GM10266 (cell line): ENCODE measurements at regions not wholly inside any gene's neighbourhood (a gene's known extent, or its start where the extent isn't known, plus 50 kb on each side); places are given as distances from the start of the nearest gene placed in this dataset.

Experiments
- DNase-seq: peaks from one replicate; pipeline ENCODE4 v3.0.0; 2012; ENCODE audit errors: extremely low spot score
- TF ChIP-seq, protein P1 (sequence below): IDR thresholded peaks from 2 replicates; pipeline ENCODE4 v1.5.1; 2012; ENCODE audit warnings: mild to moderate bottlenecking, low read depth; ENCODE audit not compliant: control insufficient read depth, insufficient read depth; ENCODE audit errors: missing control alignments

DNA sequence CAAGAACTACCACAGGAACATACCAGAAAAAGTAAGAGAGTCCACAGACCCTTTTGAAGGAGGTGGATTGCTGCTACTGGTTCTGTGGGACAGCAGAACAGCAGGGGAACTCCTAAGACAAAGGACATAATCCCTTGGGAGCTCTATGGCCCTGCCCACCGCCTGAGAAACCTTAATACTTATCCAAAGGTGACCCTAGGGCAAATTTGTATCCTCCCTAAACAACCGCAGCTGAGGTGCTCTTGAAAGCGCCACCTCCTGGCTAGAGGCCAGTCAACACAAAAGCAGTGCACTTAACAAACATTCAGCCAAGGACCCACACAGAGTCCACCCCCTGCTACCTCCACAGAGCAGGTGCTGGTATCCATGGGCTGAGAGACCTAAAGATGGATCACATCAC is 136.8 kb downstream of the ADAM29 start:
- TF ChIP-seq, protein P1, sequence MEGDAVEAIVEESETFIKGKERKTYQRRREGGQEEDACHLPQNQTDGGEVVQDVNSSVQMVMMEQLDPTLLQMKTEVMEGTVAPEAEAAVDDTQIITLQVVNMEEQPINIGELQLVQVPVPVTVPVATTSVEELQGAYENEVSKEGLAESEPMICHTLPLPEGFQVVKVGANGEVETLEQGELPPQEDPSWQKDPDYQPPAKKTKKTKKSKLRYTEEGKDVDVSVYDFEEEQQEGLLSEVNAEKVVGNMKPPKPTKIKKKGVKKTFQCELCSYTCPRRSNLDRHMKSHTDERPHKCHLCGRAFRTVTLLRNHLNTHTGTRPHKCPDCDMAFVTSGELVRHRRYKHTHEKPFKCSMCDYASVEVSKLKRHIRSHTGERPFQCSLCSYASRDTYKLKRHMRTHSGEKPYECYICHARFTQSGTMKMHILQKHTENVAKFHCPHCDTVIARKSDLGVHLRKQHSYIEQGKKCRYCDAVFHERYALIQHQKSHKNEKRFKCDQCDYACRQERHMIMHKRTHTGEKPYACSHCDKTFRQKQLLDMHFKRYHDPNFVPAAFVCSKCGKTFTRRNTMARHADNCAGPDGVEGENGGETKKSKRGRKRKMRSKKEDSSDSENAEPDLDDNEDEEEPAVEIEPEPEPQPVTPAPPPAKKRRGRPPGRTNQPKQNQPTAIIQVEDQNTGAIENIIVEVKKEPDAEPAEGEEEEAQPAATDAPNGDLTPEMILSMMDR = peak; percentile 30
- DNase-seq = no peak

DNA sequence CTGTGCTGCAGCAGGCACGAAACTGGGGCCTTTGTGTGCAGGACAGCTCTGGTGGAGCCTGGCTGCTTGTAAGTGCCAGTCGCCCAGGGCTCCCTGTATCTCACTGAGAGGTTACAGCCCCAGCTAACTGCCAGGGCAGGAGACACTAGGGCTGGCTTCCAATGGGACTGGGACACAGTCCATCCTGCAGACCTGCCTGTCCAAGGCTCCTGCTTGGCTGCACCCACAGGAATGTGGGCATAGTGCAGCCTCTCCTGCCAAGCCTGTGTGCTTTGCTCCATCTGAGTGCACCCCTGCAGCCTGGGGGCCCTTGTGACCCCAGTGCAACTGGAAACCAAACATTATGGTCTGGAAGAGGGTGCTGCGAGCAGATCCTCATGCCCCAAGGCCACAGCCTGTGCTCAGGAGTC is 144.0 kb downstream of the ADAM29 start:
- TF ChIP-seq, protein P1 = no peak
- DNase-seq = no peak

DNA sequence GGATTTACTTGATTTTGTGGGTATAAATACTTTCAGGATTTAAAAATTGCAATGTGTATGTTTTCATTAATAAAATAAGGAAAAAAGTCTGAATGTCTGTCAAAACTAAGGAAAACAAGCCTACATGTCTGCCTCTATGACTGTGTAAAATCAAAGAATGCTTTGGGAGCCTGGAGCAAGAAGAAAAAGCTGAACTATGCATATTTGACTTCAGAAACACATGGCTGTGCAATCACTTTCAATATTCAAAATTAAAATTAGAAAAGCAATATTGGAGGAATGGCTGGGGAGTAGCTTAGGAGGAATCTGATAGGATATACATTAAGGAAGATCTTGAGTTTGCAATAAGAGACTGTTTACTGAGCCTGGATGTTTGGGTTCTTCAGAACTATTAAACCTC is 147.1 kb downstream of the ADAM29 start:
- no peak for DNase-seq
- TF ChIP-seq, protein P1 = no peak

DNA sequence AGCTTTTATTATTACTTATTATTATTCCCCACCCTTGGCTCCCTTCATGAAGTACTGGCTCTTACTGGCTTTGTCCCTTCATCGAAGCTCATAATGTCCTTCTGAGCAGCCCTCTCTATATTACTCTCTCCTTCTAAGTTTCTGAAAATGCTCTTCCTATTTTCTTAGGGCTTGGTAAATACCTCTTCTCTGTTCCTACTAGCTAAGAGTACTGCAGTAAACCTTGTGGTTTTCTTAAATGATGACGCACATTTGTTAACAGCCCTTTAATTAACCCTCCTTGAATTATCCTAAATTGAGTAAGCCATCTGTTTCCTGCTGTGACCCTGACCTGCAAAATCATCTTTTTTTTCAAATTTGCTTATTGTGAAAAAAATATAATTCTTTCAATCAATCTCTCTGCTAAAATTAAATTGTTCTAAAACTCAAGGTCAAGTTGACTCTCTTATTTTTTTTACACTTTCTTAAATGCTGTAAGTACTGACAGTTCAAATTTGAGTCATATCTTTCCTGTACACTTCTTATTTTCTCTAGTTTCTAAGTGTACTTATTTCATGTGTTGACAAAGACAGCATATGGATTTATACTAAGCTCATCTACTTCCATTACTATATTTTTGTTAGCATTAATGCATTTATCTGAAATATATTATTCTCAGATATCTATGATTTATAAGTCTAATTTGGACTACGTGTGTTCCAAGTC is 148.9 kb downstream of the ADAM29 start:
- DNase-seq = no peak
- TF ChIP-seq, protein P1 = no peak

DNA sequence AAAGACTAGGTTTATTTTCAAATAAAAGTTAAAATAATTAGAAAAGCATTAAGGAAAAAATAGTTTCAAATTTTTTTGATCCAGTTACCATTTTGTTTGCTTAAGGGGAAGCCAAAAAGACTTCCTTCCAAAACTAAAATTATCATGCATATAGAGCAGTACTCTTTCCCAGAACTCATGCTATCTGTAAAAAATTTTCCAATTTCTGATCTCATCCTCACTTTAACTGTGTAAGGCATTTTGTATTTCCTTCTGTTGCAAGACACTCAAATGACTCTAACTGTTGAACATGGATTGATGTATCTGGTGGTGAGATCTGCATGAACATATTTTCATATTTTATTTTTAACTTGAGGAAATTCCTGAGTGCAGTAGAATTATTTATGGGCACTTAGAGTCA is 150.1 kb downstream of the ADAM29 start:
- no peak for DNase-seq

DNA sequence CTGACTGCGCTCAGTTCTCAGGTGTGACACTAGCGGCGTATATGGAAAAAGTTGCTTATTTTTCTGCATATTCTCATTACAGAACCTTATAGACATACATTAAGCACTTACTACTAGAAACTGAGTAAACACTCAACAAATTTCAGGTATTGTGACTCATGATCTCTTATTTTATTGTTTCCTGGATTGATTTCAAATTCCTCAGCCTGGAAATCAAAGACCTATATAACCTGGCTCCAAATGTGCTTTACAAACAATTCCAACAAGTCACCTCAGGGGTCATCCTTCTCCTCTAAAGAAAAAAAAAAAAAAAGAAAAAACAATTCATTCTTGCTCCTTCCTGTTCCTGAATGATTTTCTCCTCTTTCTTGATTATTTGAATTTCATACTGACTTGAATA is 152.3 kb downstream of the ADAM29 start:
- TF ChIP-seq, protein P1 = no peak
- no peak for DNase-seq

More for the DNA sequence above, 150.1 kb downstream of the ADAM29 start:
- TF ChIP-seq, protein P1 = no peak

DNA sequence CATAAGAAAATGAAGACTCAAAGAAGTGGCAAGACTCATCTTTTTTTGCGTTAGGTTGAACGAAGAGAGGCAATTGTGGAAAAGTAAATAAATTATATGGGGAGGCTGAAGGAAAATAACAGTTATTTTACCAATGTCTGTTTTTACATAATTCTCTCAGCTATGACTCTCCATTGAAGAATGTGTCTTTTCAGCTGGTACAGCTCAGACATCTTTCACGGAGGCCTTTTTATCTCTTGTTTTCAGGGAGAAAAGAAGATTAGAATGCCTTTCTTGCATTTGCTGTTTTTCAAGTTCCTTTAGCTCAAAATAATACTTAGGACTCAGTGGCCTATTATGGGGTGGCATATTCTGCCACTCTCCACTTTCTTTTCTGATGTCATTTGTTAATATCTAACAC is 153.0 kb downstream of the ADAM29 start:
- no peak for DNase-seq

More for the DNA sequence above, 153.0 kb downstream of the ADAM29 start:
- TF ChIP-seq, protein P1 = no peak
